IPS-NIHi11 (cell line): ENCODE measurements at regions not wholly inside any gene's neighbourhood (a gene's known extent, or its start where the extent isn't known, plus 50 kb on each side); places are given as distances from the start of the nearest gene placed in this dataset.
A peak's percentile ranks its signal among the peaks of the same experiment; 100 is the strongest.

Experiments
- DNase-seq: peaks from one replicate; pipeline ENCODE4 v3.0.0; 2012; ENCODE audit warnings: mixed read lengths, low spot score

DNA sequence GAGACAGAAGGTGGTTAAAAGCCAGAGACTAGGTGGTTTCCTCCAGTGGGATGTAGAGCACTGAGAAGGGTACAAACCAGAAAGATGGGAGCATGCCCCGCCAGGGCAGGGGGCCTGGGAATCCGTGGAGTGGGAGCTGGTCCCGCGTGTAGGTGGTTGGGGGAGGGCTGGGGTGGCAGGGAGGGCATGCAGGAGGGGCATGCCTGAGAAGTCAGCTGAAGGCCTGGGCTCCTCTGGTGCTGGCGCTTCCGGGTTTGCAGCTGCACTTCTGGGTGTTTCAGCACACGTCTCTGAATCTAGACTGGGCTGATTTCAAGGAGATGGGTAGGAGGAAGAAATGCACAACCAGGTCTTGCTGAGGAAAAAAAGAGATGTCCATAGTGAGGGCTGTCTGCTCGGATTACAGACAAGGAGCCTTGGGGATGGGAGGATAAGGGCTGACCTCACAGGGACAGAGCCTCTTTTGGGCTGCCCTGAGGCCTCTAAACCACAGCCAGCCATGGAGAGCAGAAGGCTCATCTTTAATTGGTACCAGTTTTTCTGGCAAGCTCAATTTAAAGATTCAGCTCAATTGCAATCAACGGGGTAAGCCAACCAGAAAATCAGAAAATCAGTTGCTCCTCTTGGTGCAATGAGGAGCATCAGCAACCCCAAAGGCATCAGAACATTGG lies 151.9 kb downstream of the FAM43A start:
- DNase-seq = no peak

DNA sequence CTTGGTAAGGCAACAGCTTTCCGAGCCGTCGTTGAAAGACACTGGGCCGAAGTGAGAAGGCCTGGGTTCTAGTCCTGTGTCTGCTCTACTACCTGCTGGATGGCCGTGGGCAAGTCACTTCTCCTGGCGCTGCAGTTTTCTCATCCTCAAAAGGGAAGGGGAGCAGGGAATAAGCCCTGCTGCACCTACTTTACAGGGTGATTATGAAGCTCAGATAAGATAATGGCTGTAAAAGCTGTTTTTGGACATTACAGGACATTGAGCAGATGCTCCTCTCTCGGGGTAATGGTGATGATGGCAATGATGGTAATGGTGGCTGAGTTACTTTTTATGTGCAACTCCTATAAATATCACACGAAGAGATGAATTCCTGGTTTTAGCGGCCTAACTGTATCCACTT lies 152.6 kb downstream of the FAM43A start:
- no peak for DNase-seq

DNA sequence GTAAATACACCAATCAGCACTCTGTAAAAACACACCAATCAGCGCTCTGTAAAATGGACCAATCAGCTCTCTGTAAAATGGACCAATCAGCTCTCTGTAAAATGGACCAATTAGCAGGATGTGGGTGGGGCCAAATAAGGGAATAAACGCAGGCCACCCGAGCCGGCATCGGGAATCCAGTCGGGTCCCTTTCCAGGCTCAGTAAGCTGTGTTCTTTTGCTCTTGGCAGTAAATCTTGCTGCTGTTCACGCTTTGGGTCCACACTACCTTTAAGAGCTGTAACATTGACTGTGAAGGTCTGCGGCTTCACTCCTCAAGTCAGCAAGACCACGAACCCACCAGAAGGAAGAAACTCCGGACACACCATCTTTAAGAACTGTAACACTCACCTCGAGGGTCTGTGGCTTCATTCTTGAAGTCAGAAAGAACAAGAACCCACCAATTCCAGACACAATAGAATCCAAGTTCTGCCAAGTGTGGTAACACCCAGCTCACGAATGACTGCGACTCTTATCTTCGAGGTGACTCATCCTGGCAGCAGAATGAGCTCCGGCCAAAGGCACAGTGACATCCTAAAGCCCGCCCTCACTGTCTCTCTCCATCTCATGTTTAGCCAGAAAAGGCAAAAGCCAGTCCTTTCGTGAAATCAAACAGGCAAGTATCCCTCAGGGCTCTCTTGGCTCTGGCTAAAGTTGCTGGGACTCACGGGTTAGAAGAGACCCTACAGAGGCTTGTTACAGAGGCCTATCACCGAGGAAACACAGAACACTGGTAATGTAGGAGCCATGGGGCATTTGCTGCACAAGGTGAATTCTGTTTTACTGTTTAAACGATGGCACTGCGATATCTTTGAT lies 155.2 kb downstream of the FAM43A start:
- DNase-seq = no peak

DNA sequence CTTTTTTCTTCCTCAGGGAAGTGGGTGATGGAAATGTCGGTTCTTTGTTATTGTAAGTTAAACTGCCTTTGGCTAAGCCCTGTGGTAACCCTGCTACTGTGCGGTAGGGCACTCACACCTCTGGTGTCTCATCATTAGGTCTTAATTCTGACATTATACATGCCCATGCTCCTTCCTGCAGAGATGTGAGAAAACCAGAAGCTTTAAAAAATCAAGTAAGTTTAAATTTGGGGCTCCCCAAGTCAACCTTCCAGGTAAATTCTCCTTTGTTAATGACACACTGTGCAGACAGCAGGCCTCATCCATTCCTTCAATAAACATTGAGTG lies 155.8 kb downstream of the FAM43A start:
- DNase-seq = no peak

DNA sequence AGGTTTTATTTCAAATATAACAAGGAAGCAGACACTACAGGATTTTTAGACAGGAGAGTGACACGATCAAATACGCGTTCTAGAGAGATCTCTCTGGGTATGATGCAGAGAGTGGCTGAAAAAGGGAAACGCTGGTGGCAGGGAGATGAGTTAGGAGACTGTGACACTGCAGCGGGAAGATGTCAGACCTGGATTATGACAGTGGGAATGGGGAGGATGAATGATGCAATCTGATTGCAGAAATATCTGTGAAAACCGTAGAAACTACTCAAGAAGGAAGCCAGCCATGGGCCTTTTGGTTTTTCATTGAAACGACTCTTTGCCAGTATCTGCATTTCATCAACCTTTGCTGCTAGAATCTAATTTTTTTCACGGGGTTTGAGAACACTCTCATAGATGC lies 157.9 kb downstream of the FAM43A start:
- no peak for DNase-seq

DNA sequence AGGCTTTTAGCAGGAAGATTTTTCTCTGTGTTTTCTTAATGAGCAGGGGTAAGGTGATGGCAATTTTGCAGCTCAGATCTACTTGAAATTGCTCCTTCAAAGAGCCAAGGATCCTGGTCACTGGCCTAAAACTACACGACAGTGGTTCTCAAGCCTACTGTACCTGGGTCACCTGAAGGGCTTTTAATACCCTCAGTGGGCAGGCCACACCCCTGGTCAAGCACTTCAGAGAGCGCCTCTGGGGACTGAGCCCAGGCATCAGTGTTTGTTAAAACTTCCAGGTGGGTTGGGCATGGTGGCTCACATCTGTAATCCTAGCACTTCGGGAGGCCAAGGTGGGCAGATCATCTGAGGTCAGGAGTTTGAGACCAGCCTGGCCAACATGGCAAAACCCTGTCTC lies 158.4 kb downstream of the FAM43A start:
- DNase-seq = no peak

DNA sequence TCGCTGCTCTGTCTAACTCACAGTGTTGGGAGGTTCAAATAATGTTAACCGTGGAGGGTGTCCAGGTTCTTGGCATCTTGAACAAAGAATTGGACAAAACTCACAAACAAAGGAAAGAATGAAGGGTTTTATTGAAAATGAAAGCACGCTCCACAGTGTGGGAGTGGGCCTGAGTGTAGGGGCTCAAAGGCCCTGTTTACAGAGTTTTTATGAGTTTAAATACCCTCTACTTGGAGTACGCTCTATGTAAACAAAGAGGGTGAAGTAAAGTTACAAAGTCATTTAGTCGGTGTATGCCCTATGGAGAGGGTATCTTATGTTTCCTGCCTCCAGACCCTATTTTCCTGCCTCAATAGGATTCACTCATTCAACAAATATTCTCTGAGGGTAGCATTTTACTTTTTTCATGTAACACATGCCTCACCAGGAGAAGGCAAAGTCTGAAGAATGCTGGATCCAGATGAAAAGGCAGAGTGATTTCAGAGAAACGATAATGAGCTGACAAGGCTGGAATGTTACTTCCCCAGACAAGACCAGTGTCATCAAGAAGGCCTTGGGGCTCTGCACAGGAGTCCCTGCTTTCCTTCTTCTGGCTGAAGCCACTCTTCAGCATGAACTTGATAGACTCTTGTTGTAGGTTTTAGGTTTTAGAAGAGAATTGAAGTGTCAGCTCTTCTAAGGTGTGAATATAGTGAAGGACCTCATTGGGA lies 163.6 kb downstream of the FAM43A start:
- DNase-seq = no peak

DNA sequence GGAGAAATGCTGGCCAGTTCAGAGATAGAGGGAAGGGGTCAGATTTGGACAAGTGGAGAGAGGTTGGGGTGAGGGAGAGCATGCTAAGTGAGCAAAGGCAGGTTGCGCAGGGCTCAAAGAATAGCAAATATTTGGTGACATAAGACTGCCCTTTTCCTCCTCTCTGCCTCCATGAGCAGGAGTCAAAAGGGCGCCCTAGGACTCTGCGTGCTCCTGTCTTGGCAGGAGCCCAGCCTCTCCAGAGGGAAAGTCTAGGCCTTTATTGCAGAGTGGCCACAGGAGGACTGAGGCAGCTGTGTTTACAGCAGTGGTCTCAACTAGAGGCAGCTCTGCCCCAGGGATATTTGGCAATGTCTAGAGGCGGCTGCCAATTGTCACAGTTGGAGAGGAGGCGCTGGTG lies 165.6 kb downstream of the FAM43A start:
- no peak for DNase-seq

DNA sequence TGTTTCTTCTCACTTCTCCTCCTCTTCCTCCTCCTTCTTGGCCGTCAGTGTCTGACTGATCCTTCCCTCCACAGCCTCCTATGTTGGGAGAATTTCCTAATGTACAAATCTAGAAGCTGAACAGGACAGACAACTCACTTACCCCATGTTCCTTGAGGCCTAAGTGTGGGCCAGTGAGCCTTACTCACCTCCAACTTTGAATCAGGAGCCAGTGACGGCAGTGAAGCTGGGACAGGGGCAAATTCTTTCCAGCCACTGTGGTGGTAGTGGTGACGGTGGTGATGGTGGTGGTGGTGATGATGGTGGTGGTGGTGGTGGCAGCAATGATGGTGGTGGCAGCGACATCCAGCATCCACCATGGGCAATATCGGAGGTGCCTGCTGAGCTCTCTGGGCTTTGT lies 166.3 kb downstream of the FAM43A start:
- no peak for DNase-seq

DNA sequence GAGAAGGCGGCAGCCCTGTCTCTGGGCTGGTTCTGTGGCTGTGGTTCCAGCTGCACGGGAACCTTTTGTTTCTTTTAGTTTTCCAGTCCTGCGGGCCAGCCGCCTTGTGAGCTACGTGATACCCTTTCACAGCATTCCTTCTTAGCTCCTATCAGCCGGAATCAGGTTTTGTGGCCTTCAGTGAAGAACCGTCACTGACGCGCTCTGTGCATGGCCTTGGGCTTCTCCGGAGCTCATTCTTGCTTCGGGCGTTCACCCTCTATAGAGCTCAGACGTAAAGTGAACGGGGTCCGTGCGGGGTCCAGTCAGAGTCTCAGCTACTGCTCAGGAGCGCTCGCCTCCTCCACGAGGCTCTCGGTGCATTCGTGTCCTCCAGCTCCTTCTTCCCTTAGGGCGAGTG lies 166.7 kb downstream of the FAM43A start:
- no peak for DNase-seq

DNA sequence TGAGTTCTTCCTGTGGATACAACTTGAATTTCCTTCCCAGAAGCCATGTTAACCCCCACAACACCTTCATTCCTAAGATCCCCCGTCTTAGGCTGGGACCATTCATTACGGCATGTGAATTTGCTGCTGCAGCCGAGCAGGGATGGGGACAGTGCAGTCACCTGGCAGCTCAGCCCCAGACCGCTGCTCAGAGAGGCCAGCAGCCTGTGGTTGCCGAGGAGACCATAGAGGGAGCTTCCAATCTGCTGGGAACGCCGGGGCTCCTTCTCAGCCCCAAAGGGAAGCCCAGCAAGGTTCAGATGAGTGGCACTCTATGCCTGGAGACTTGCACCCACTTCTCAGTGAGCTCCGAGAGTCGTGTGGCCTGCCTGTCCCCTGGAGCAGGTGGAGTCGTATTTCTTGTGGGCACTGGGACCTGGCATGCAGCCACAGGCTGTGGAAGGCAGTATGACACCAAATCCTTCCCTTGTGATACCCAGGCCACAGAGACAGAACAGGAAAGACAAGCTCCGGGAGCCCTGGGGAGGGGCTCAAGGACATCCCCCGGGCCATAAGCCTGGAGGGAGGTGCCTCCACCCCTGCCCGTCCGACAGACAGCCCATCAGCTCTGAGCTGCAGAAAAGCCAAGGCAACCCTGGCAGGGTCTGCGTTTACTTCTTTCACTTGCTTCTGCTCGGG lies 167.3 kb downstream of the FAM43A start:
- DNase-seq = peak; percentile 57

DNA sequence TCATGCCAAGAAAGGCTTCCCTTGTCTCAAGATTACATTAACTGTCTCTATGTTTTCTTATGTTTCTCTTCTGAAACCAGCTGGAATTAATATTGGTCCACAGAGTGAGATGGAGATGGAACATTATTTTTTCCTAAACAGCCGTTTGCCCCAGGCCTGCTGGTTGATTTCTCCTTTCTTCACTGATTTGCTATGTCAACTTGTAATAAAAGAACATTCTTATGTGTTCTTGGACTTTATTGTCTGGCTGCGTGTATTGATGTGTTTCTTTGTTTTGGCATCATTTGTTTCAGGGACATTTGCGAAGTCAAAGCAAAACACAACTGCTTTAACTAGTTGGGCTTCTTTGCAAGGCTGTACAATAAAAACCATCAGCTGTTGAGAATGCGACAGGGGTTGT lies 168.5 kb downstream of the FAM43A start:
- DNase-seq = no peak

DNA sequence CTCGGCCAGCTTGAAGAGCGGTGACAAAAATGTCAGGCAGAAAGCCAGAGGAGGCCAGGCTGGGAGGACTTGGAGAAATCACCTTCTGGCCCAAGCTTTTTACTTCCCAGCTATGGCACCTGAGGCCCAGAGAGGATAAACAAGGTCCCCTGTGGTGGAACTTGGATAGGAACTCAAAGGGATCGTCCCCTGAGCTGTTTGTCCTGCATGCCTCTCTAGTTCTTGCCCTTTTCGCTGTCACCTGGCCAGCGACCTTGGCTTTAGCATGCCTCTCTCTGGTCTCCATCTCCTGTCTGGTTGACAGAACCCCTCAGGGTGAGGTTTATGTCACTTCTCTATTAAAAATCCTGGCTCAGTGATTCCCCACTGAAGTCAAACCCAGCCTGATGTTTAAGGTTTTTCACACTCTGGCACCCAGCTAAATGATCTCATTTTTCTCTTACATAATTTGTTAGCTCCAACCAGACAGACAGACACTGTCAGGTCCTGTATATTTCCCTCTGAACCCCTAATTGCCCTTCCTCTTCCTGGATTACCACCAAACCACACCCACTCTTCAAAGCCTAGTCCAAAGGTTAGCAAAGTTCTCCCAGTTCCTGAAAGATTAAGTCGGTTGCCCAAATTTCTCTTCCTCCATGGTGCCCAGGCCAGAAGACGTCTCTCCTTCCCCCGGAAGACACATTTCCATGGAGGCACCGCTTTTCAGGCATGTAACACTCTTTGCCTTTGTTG lies 169.1 kb downstream of the FAM43A start:
- no peak for DNase-seq

DNA sequence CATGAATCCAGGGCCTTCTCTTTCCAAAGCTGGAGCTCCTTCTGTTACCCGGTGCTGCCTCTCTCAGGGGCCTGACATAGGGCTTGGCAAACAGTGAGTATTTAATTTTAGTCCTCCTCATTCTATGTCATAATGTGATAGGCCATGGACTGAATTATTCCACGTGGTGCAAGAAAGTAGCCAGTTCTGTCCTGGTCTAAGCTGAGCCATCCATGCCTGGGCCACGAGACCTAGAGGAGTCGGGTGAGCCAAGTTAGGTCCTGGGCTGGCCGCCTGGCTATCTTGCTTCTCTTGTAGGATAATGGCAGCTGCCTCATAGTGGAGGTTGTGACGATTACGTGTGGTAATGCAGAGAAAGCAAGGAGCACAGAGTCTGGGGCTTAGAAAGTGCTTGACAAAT lies 170.6 kb downstream of the FAM43A start:
- DNase-seq = no peak

DNA sequence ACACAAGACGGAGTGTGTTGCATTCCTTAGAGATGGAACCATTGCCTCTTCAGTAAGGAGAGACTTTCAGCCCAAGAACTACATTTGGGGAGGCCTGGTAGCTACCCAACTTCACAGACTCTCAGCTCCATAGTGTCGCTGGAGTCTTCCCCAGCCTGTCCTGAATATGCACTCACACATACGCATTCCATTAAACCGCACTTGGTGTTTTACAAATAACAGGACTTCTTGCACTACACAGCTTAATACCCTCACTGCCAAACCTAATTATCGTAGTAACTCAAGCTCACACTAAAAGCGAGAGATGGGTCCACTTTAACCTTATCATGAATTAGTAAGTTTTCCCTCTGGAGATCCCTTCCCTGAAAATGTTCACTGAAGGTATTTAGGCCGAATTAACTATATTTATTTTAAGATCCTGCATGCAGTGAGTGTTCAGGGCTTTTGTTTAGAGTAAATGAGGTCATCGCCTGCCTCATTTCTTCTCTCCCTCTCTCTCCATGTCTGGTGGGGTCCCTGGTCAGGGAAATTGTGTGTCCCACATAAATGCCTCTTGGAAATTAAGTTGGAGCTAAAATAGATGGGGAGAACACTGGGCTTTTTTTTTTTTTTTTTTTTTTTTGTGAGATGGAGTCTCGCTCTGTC lies 171.9 kb downstream of the FAM43A start:
- DNase-seq = no peak

DNA sequence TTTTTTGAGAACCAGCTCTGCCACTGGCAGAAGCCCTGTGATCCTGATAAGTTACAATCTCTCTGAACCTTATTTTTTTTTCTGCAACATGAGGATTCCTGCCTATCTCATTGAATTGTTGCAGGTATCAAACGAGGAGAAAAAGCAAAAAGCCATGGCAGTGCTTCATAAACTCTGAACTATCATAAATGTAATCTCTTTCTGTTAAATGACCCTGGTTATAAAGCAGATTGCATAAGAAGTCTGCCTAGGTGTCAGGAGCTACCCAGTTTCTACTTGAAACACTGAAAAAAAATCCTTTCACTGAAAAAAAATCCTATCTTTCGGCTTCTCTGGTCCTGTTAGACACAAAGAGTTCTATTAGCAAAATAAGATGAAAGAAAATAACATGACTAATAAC lies 172.7 kb downstream of the FAM43A start:
- DNase-seq = no peak

DNA sequence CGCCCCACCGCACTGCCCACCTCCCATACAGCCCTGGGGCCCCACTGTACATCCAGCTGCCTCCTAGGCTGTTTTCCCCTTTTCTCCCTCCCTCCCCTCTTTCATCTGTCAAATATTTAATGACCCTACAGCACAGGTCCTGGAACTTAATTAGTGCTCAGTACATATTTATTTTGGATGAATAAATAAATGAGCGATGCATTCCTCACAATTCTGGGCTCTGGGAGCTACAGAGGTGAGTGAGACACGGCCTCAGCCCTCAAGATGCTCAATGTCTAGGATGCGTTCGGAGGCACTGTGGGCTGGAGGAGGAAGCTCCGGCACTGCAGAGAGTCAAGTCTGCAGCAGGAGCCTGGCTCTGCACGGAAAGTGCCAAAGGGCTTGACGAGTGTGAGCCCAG lies 175.0 kb downstream of the FAM43A start:
- DNase-seq = no peak

DNA sequence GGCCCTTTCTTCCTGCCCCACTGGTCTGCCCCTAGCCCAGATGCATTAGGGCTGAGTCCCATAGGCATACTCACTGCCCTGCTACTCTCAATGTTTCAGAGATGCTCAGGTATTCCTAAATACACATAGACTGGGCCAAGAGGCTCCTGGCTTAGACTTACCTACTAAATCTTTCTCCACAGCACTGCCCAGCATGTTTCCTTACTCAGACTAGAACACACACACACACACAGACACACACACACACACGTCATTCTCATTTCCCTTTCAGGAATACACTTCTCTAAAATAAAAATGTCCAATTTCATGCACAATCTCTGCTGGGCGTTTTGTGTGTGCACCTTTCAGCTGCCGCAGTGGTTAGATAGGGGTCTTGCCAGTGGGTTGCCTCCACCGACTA lies 175.7 kb downstream of the FAM43A start:
- no peak for DNase-seq

DNA sequence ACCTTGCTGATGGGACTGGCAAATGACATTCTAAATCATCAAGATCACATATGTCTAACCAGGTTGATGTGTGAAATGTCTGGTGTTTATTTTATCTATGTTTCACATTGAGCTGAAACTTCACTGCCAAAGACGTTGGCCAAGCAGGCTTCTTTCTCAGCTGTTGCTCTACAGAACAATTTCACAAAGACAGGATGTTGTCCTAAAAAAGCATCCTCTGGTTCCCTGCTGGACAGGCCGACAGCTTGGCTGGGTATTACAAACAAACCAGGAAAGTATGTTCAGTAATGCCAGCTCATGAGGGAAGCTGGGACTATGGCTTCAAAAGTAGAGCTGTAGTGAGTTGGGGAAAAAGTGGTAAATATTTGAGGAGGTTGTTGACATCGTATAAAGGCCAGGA lies 179.4 kb downstream of the FAM43A start:
- no peak for DNase-seq

DNA sequence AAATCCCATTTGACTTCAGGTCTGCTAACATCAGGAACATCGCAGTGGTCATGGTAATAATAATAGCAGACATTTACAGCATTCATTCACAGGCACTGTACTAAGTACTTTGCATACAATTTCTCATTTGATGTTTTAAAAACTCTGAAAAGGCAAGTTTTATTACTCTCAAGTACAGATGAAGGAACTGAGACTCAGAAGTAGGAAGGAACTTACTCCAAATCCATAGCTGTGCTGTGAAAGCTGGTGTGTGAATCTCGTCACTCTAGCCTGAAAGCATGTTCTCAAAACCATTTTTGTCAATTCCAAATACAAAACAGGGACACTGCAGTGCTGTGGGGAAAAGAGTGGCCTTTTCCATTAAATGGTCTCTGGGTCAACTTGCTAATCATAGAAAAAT lies 179.9 kb downstream of the FAM43A start:
- DNase-seq = no peak

DNA sequence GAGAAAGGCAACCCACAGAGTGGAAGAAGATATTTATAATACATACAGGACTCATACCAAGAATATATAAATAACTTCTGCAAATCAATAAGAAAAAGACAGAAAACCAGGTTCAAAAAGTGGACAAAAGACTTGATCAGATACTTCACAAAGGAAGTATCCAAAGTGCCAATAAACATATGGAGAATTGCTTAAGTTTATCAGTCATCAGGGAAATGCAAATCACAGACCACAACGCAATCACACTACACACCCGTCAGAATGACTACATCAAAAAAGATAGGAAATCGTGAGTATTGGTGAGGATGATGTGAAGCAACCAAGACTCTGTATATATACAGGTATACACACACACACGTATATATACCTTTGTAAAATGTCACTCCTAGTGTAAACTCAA lies 180.6 kb downstream of the FAM43A start:
- no peak for DNase-seq
